A673 (cell line): ENCODE measurements at regions not wholly inside any gene's neighbourhood (a gene's known extent, or its start where the extent isn't known, plus 50 kb on each side); places are given as distances from the start of the nearest gene placed in this dataset.

Experiments
- BruUV-seq: library from RNA; stranded (reverse); fragments of 400-500 nt; replicated peaks from 2 replicates; lab custom pipeline; 2021; lab: Mats Ljungman, UMichigan
- CTCF ChIA-PET: fragments of 300-600 bp; sonication (Branson Sonifier 250); formaldehyde crosslinking; loops from one replicate; lab custom pipeline; 2022; ENCODE audit warnings: antibody characterized with exemption; lab: Charles Lee
- POLR2A ChIA-PET: fragments of 300-600 bp; sonication (Branson Sonifier 250); formaldehyde crosslinking; loops from one replicate; lab custom pipeline; 2022; ENCODE audit warnings: antibody characterized with exemption; ENCODE audit not compliant: low non-redundant PET; lab: Charles Lee
- DNase-seq: peaks from one replicate; pipeline ENCODE4 v3.0.0-alpha.2; 2015; ENCODE audit warnings: low spot score
- H3K27ac ChIP-seq: fragments of 200-600 bp; sonication (generic); 2 replicates; pipeline ENCODE4 v1.5.1; 2016; ENCODE audit warnings: mixed run types, low read depth, mild to moderate bottlenecking, mixed read lengths, antibody characterized with exemption, low read length; ENCODE audit not compliant: poor library complexity, severe bottlenecking
- H3K27me3 ChIP-seq: fragments of 200-600 bp; sonication (generic); replicated peaks from 2 replicates; pipeline ENCODE4 v1.6.1; 2017; ENCODE audit warnings: mixed run types, low read depth, mild to moderate bottlenecking, mixed read lengths, antibody characterized with exemption, low read length; ENCODE audit not compliant: insufficient read depth, poor library complexity
- H3K36me3 ChIP-seq: fragments of 200-600 bp; sonication (generic); 2 replicates; pipeline ENCODE4 v1.6.1; 2016; ENCODE audit warnings: mixed run types, mild to moderate bottlenecking, mixed read lengths, antibody characterized with exemption, low read length; ENCODE audit not compliant: insufficient read depth, poor library complexity, severe bottlenecking
- H3K4me1 ChIP-seq: fragments of 200-600 bp; sonication (generic); 2 replicates; pipeline ENCODE4 v1.6.1; 2017; ENCODE audit warnings: mixed run types, mild to moderate bottlenecking, mixed read lengths, antibody characterized with exemption, low read length; ENCODE audit not compliant: insufficient read depth, poor library complexity, severe bottlenecking
- H3K4me3 ChIP-seq: fragments of 200-600 bp; sonication (generic); 2 replicates; pipeline ENCODE4 v1.5.1; 2016; ENCODE audit warnings: low read depth, mixed run types, mild to moderate bottlenecking, mixed read lengths, low read length; ENCODE audit not compliant: poor library complexity, severe bottlenecking
- H3K9me3 ChIP-seq: fragments of 200-600 bp; sonication (generic); 2 replicates; pipeline ENCODE4 v1.6.1; 2016; ENCODE audit warnings: mixed run types, low read depth, mild to moderate bottlenecking, mixed read lengths, antibody characterized with exemption, low read length; ENCODE audit not compliant: poor library complexity, severe bottlenecking
- EZH2 ChIP-seq: fragments of 200-600 bp; sonication (generic); IDR thresholded peaks from 2 replicates; pipeline ENCODE4 v1.6.1; 2017; ENCODE audit warnings: borderline replicate concordance, low read depth, mild to moderate bottlenecking, mixed read lengths, antibody characterized with exemption, low read length; ENCODE audit not compliant: poor library complexity, severe bottlenecking
- intact Hi-C: fragments of 100-400 bp; cut with micrococcal nuclease; formaldehyde crosslinking; loops from one replicate; pipeline ENCODE4 v1.10.0; 2022; ENCODE audit not compliant: unreplicated experiment
- TF ChIP-seq, protein P1 (sequence below): fragments of 300-800, 200-600 bp; sonication (generic); conservative IDR thresholded peaks from 2 replicates; pipeline ENCODE4 v1.5.1; 2017; ENCODE audit warnings: low read depth, mild to moderate bottlenecking, antibody characterized with exemption, low read length, moderate library complexity, mixed read lengths

DNA sequence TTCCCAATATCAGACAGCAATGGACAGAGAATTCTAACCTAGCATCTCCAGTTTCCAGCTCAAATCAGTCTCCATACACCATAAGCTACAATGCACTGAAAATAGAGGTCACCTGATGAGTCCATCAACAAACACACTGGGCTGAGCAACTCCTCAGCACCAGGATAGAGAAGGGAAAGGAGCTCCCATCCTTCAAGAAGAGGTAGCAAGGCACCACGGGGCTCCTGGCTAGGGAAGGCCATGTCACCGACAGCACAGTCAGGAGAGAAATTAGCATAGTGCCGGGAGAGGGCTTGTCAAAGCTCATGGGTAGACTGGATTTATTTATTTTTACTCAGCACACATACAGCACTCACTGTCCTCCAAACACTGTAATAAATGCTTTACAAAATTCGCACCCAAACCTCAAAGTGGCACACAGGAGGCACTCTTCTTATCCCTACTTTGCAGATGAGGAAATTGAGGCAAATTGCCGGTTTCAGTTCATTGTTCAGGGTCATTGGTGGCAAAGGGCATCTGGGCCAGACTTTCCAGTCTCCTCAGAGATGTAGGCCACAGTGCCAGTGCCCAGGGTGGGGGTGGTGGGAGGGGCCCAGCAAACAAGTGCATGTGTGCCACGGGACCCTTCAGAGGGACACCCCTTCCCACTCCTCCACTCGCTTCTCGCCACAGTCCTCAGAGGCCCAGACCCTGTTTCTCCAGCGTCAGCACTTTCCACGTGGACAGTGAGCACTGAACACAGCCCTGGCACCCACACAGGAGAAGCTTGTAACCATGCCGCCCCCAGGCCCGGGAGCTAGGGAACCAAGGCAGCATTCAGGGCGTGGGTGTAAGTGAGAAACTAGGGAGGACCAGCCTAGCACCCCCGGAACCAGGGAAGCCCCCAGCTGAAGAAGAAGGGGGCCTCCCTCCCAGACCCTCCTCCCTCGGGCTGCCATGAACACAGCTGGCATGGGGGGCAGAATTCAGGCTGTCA lies 1417.4 kb downstream of the TBC1D22A start:
- CTCF ChIA-PET = no interaction called here
- no TSS peak for BruUV-seq
- Histone ChIP-seq H3K4me1 (no peaks in the 10 kb centered on the region), H3K27me3 (peaks cover 6% of the 10 kb centered on the region), H3K27ac (no peak overlapping the region), H3K4me3 (no peak overlapping the region), H3K36me3 (no peaks in the 10 kb centered on the region), H3K9me3 (no peaks in the 10 kb centered on the region)
- intact Hi-C loops = no loop called here
- no peak for DNase-seq
- POLR2A ChIA-PET = no interaction called here
- TF ChIP-seq, protein P1, sequence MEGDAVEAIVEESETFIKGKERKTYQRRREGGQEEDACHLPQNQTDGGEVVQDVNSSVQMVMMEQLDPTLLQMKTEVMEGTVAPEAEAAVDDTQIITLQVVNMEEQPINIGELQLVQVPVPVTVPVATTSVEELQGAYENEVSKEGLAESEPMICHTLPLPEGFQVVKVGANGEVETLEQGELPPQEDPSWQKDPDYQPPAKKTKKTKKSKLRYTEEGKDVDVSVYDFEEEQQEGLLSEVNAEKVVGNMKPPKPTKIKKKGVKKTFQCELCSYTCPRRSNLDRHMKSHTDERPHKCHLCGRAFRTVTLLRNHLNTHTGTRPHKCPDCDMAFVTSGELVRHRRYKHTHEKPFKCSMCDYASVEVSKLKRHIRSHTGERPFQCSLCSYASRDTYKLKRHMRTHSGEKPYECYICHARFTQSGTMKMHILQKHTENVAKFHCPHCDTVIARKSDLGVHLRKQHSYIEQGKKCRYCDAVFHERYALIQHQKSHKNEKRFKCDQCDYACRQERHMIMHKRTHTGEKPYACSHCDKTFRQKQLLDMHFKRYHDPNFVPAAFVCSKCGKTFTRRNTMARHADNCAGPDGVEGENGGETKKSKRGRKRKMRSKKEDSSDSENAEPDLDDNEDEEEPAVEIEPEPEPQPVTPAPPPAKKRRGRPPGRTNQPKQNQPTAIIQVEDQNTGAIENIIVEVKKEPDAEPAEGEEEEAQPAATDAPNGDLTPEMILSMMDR = no peak
- TF ChIP-seq EZH2 = no peak

DNA sequence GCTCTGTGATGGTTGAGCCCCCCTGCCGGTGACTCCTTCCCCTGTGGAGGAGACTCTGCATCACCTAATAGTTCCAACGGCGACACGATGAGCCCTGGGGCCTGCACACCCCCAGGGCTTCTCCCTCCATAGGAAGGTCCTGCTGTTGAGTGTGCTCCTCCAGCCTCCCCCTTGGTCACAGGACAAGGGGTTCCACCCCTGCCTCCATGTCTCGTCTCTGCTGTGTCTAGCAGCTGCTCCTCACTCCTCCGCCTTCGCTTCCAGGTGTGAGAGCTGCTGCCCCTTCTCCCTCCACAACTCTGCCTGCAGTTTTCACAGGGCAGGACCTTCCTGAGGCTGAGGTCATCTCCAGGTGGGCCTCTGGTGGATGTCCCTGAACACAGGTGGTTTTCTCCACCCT lies 1416.1 kb downstream of the TBC1D22A start:
- POLR2A ChIA-PET = no interaction called here
- TF ChIP-seq, protein P1 = no peak
- no peak for TF ChIP-seq EZH2
- CTCF ChIA-PET = no interaction called here
- Histone ChIP-seq H3K9me3 (no peaks in the 10 kb centered on the region), H3K27me3 (peaks cover 13% of the 10 kb centered on the region), H3K4me3 (no peak overlapping the region), H3K27ac (no peak overlapping the region), H3K36me3 (no peaks in the 10 kb centered on the region), H3K4me1 (no peaks in the 10 kb centered on the region)
- BruUV-seq = no TSS peak
- intact Hi-C loops = no loop called here
- no peak for DNase-seq

DNA sequence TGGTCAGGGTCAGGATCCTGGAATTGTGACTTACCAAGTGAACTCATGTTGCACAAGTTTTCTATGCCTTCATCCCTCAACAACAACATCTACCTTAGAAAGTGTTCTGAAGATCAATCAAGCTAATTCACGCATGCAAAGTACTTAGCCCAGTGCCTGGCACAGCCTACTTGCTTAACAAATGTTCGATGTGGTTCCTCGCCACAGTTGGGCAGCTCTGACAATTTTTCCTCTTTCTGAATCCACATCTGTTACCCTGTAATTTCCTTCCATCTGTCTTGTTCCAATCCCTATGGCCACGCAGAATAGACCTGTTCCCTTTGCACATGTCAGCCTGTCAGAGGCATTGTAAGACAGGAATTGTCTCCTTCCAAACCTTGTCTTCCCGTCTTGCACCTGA lies 1415.2 kb downstream of the TBC1D22A start:
- BruUV-seq = no TSS peak
- TF ChIP-seq, protein P1 = no peak
- no peak for TF ChIP-seq EZH2
- Histone ChIP-seq H3K27ac (no peak overlapping the region), H3K9me3 (no peaks in the 10 kb centered on the region), H3K4me3 (no peak overlapping the region), H3K36me3 (no peaks in the 10 kb centered on the region), H3K4me1 (no peaks in the 10 kb centered on the region), H3K27me3 (peaks cover 16% of the 10 kb centered on the region)
- intact Hi-C loops = no loop called here
- no peak for DNase-seq
- POLR2A ChIA-PET = no interaction called here
- CTCF ChIA-PET = no interaction called here
